IMR-90 (cell line): ENCODE measurements at regions not wholly inside any gene's neighbourhood (a gene's known extent, or its start where the extent isn't known, plus 50 kb on each side); places are given as distances from the start of the nearest gene placed in this dataset.

Source experiments
- ATAC-seq: fragments of 200-7000 bp; cut with Tn5 transposase; 2 replicates; pipeline ENCODE4 v1.9.1; 2020; ENCODE audit warnings: low read depth, mild to moderate bottlenecking, moderate library complexity
- BruUV-seq: library from RNA; stranded (reverse); fragments of 400-500 nt; replicated peaks from 2 replicates; lab custom pipeline; 2021; lab: Mats Ljungman, UMichigan
- CTCF ChIA-PET: fragments of 300-600 bp; formaldehyde crosslinking; extraction: SDS; loops from one replicate; lab custom pipeline; 2021; ENCODE audit warnings: antibody characterized with exemption; lab: Yijun Ruan, JAX
- POLR2A ChIA-PET: fragments of 300-600 bp; sonication (Branson Sonifier 250); formaldehyde crosslinking; loops from one replicate; lab custom pipeline; 2022; ENCODE audit warnings: antibody characterized with exemption; ENCODE audit not compliant: unreplicated experiment; lab: Charles Lee
- DNase-seq: peaks from one replicate; pipeline ENCODE4 v3.0.0; 2013
- H2AFZ ChIP-seq: replicated peaks from 2 replicates; pipeline ENCODE3; 2013; ENCODE audit warnings: low read length, mild to moderate bottlenecking; ENCODE audit not compliant: poor library complexity
- H2AK5ac ChIP-seq: 2 replicates; pipeline ENCODE4 v1.6.1; 2013; ENCODE audit warnings: low read depth, low read length, inconsistent platforms
- H2AK9ac ChIP-seq: replicated peaks from 2 replicates; pipeline ENCODE3; 2013; ENCODE audit warnings: mild to moderate bottlenecking, low read depth, low read length, moderate library complexity; ENCODE audit not compliant: poor library complexity
- H2BK120ac ChIP-seq: 2 replicates; pipeline ENCODE4 v1.6.1; 2013; ENCODE audit warnings: low read depth, low read length, inconsistent platforms
- H2BK15ac ChIP-seq: 3 replicates; pipeline ENCODE4 v1.6.1; 2013; ENCODE audit warnings: low read depth, low read length, inconsistent platforms
- H2BK20ac ChIP-seq: 2 replicates; pipeline ENCODE4 v1.6.1; 2013; ENCODE audit warnings: low read depth, mild to moderate bottlenecking, inconsistent platforms, low read length, moderate library complexity
- H2BK5ac ChIP-seq: 2 replicates; pipeline ENCODE4 v1.6.1; 2013; ENCODE audit warnings: mild to moderate bottlenecking, low read depth, low read length, inconsistent platforms; ENCODE audit not compliant: poor library complexity, severe bottlenecking
- H3K14ac ChIP-seq: replicated peaks from 2 replicates; pipeline ENCODE4 v1.6.1; 2013; ENCODE audit warnings: low read depth, low read length, inconsistent platforms
- H3K18ac ChIP-seq: 2 replicates; pipeline ENCODE4 v1.6.1; 2013; ENCODE audit warnings: low read depth, low read length, control low read depth
- H3K23ac ChIP-seq: 2 replicates; pipeline ENCODE4 v1.6.1; 2013; ENCODE audit warnings: low read depth, low read length, inconsistent platforms
- H3K27ac ChIP-seq: 2 replicates; pipeline ENCODE4 v1.5.1; 2013; ENCODE audit warnings: mild to moderate bottlenecking, control low read depth, low read length; ENCODE audit not compliant: insufficient read depth
- H3K27me3 ChIP-seq: 2 replicates; pipeline ENCODE4 v1.6.1; 2013; ENCODE audit warnings: low read length; ENCODE audit not compliant: control insufficient read depth, insufficient read depth
- H3K36me3 ChIP-seq: 2 replicates; pipeline ENCODE4 v1.6.1; 2013; ENCODE audit warnings: low read length, mixed read lengths; ENCODE audit not compliant: control insufficient read depth, insufficient read depth
- H3K4ac ChIP-seq: 2 replicates; pipeline ENCODE4 v1.6.1; 2013; ENCODE audit warnings: low read depth, low read length, inconsistent platforms
- H3K4me1 ChIP-seq: 2 replicates; pipeline ENCODE4 v1.6.1; 2013; ENCODE audit warnings: low read length, mixed read lengths; ENCODE audit not compliant: control insufficient read depth, insufficient read depth
- H3K4me2 ChIP-seq: 2 replicates; pipeline ENCODE4 v1.6.1; 2013; ENCODE audit warnings: low read depth, mild to moderate bottlenecking, control low read depth, low read length, moderate library complexity
- H3K4me3 ChIP-seq: 2 replicates; pipeline ENCODE4 v1.5.1; 2013; ENCODE audit warnings: low read depth, mild to moderate bottlenecking, control low read depth, low read length, moderate library complexity; ENCODE audit not compliant: insufficient read depth
- H3K56ac ChIP-seq: 2 replicates; pipeline ENCODE4 v1.6.1; 2013; ENCODE audit warnings: low read length, inconsistent platforms; ENCODE audit not compliant: insufficient read depth; ENCODE audit errors: extremely low read depth
- H3K79me1 ChIP-seq, 2 experiments: 2 replicates each; pipeline ENCODE4 v1.6.1; 2013; ENCODE audit warnings: low read length in 2 of 2, inconsistent platforms in 1 of 2, low read depth in 1 of 2
- H3K9ac ChIP-seq: 2 replicates; pipeline ENCODE4 v1.6.1; 2013; ENCODE audit warnings: low read depth, low read length, control low read depth
- H3K9me1 ChIP-seq: 2 replicates; pipeline ENCODE4 v1.6.1; 2013; ENCODE audit warnings: low read length, inconsistent platforms; ENCODE audit not compliant: insufficient read depth
- H3K9me3 ChIP-seq: 2 replicates; pipeline ENCODE4 v1.6.1; 2013; ENCODE audit warnings: low read length; ENCODE audit not compliant: control insufficient read depth, insufficient read depth
- H4K20me1 ChIP-seq: 2 replicates; pipeline ENCODE4 v1.6.1; 2013; ENCODE audit warnings: low read length, inconsistent platforms; ENCODE audit not compliant: insufficient read depth
- H4K5ac ChIP-seq: 2 replicates; pipeline ENCODE4 v1.6.1; 2013; ENCODE audit warnings: mild to moderate bottlenecking, low read depth, low read length, control low read depth
- H4K8ac ChIP-seq, 2 experiments: 2 replicates each; pipeline ENCODE4 v1.6.1; 2013; ENCODE audit warnings: low read depth in 2 of 2, low read length in 2 of 2, control low read depth in 1 of 2, inconsistent platforms in 1 of 2
- H4K91ac ChIP-seq: 2 replicates; pipeline ENCODE4 v1.6.1; 2013; ENCODE audit warnings: low read depth, low read length, inconsistent platforms; ENCODE audit not compliant: insufficient read depth
- MAFK ChIP-seq: IDR thresholded peaks from 2 replicates; pipeline ENCODE4 v1.6.1; 2012; ENCODE audit warnings: low read depth, low read length, improper control_type of control experiment
- WGBS, 2 experiments: methylation state at CpG; one replicate each; pipeline versions ENCODE4 v1.1.5 to v1.1.7; 2013; ENCODE audit warnings: missing lambda C conversion rate in 2 of 2; ENCODE audit not compliant: insufficient read length in 1 of 2; ENCODE audit errors: extremely low coverage in 2 of 2; 5-methylcytosine and 5-hydroxymethylcytosine counted together
- dilution Hi-C: fragments of 300-500 bp; cut with HindIII; formaldehyde crosslinking; loops from one replicate; pipeline ENCODE4 v1.14.3; 2018; ENCODE audit warnings: low sequenced_read_pairs; ENCODE audit not compliant: unreplicated experiment
- in situ Hi-C: fragments of 300-500 bp; cut with MboI; formaldehyde crosslinking; loops from 3 replicates; pipeline ENCODE4 v1.14.3; 2019; ENCODE audit warnings: low sequenced_read_pairs, inconsistent platforms, mixed read lengths
- intact Hi-C: fragments of 100-400 bp; cut with micrococcal nuclease; formaldehyde crosslinking; loops from 2 replicates; pipeline ENCODE4 v1.10.0; 2022

DNA sequence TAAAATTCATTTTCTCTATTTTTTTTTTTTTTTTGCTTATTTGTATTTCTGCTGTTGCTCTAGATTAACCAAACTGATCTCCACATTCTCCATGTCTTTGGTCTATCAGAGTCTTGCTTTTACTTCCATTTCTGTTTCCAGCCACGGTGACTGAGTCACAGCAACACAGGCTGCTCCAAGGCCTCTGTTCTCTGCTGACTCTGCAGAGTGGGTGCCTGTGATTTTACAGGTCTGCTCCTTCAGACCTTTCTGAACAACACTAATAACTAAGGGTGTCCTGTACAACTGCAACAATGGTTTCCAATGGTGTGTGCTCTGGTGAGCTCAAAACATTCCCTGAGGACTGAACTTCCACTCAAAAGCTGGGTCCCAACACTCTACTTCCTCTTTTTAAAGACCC lies 102.3 kb upstream of the BMP2 start:
- no peak for DNase-seq

More for the DNA sequence above, 102.3 kb upstream of the BMP2 start:
- ChIA-PET CTCF (no interaction called here), POLR2A (no interaction called here)
- no peak overlapping the region for H2AK5ac ChIP-seq
- H4K20me1 ChIP-seq, result no peaks in the 10 kb centered on the region
- ATAC-seq, result no peak
- no peaks in the 10 kb centered on the region for H3K4me1 ChIP-seq
- no peaks in the 10 kb centered on the region for H3K79me1 ChIP-seq
- dilution Hi-C loops, result no loop called here
- no peak overlapping the region for H2AFZ ChIP-seq
- H4K91ac ChIP-seq, result 0 out of 2 replicates have a peak overlapping the region, but pooled peaks have one; percentile 9
- H2BK5ac ChIP-seq, result no peak overlapping the region
- no peak overlapping the region for H3K4me2 ChIP-seq
- no peak overlapping the region; a peak in 1 of 4 replicates for H4K8ac ChIP-seq
- H3K14ac ChIP-seq, result no peak overlapping the region
- BruUV-seq, result no TSS peak
- intact Hi-C loops, result no loop called here
- H3K18ac ChIP-seq, result no peak overlapping the region
- TF ChIP-seq MAFK, result no peak
- no CpG with 5 or more reads among the region's 1 CpG for WGBS, 2 experiments
- H3K4ac ChIP-seq, result 0 out of 2 replicates have a peak overlapping the region, but pooled peaks have one; percentile 10
- H3K4me3 ChIP-seq, result no peak overlapping the region
- H3K36me3 ChIP-seq, result no peaks in the 10 kb centered on the region
- H3K23ac ChIP-seq, result no peak overlapping the region
- H3K9me3 ChIP-seq, result peaks cover 6% of the 10 kb centered on the region
- H2BK120ac ChIP-seq, result no peak overlapping the region
- 0 out of 3 replicates have a peak overlapping the region, but pooled peaks have one; percentile 39 for H2BK15ac ChIP-seq
- no peak overlapping the region for H3K9ac ChIP-seq
- H2AK9ac ChIP-seq, result no peak overlapping the region
- no peaks in the 10 kb centered on the region for H3K9me1 ChIP-seq
- H2BK20ac ChIP-seq, result peak overlapping the region; percentile 51; the same call in 1 of the 2 replicates
- in situ Hi-C loops, result no loop called here
- no peak overlapping the region for H4K5ac ChIP-seq
- no peak overlapping the region for H3K27ac ChIP-seq
- no peak overlapping the region for H3K56ac ChIP-seq
- no peaks in the 10 kb centered on the region for H3K27me3 ChIP-seq
